ENCODE measurements at regions not wholly inside any gene's neighbourhood (a gene's known extent, or its start where the extent isn't known, plus 50 kb on each side); places are given as distances from the start of the nearest gene placed in this dataset.

DNA sequence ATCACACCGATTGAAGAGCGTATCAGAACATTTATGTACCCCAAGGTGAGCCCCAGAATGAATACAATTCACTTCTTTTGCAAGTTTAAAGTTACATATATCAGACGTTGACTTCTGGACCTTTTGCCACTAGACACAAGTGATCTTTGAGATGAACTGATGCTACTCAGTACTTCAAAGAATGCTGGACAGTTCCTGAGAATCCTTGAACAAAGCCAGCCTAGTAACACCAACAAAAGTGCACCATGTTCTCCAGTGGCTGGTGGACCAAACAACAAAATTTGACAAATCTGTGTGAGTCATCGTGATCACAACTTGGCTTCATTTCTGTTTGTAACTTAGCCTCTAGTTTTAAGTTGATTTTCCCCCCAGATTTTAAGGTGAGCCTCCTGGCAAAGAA, 355.7 kb downstream of the SOX2 start:
- DNase-seq (ENCODE audit: low spot score), result no peak

GRCh38 chr3:182078316-182078715, 366.6 kb downstream of the SOX2 start:
- DNase-seq (ENCODE audit: low spot score), result no peak

DNA sequence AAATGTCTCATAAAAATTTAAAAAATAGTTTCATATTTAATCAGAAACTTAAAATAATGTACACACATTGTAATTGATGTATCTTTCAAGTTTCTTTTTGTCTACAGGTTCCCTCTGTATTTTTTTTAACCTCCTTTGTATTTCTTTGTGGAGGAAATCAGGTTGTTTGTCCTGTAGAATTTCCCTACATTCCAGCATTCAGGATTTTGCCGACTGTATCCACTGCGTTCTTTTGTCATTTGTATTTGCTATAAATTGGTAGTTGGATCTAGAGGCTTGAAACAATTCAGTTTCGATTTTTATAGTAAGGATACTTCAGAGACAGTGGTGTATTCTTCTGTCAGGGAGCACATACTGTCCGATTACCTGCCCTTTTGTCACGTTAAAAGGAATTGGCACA, 367.2 kb downstream of the SOX2 start:
- no peak for DNase-seq (ENCODE audit: low spot score)

DNA sequence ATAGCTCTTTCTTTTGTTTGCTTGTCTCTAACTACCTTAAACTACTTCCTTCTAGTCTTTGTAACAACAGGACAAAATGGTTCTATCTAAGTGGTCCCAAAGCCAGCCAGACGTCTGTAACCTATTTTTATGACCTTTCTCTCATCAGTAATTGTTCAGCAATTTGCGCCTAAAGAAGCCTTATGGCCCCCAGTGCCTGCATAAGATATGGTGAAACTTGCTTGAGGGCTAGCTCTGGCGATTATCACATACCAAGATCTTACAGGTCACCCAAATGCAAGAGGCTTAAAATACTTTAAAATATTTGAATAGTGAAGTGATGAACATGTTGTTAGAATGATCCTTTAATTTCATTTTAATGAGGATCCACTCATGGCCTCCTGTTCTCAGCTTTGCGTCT, 369.4 kb downstream of the SOX2 start:
- DNase-seq (ENCODE audit: low spot score), result no peak

DNA sequence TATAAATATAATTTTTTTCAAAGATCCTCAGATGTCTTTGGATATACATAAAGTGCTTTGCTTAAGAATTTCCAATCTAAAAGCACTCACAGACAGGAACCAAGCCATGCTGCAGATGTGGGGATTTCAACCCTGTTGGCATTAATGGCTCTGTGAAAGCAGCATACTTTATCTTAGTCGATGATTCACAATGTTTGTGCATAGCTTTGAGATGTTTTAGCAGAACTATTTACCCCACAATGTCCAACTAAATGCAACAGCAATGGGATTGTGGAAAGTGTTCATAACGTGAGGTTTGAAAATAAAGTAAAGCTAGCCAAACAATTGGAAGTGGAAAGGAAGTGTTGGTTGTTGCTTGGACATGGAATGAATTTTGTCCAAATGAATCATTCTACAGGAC, 371.4 kb downstream of the SOX2 start:
- DNase-seq (ENCODE audit: low spot score), result peak; percentile 46

GRCh38 chr3:182092662-182093262, 381.0 kb downstream of the SOX2 start:
- no peak for DNase-seq (ENCODE audit: low spot score)

GRCh38 chr3:182094321-182094720, 382.6 kb downstream of the SOX2 start:
- DNase-seq (ENCODE audit: low spot score), result no peak

- DNase-seq (ENCODE audit: low spot score), result no peak
Measured at GRCh38 chr3:182104881-182105280, 393.2 kb downstream of the SOX2 start.

- DNase-seq (ENCODE audit: low spot score), result peak; percentile 27
Measured at GRCh38 chr3:182105875-182106274, 394.1 kb downstream of the SOX2 start.

DNA sequence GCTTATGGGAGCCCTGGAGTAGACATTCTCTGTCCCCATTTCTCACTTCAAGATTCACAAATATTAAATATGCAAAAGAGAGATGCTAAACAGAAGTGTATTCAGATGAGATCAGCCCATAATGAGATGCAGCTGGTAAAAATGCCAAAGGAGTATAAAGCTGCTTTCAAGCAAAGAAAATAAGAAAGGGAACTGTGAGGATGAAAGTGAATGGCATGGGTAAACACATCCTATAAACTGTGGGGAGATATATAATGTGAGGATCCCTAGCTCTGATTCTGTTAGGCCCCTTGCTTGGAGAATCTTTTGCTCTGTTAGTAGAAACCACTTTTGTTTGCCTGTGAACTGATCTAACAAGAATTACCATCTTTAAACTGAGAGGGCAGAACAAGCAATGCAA, 396.6 kb downstream of the SOX2 start:
- DNase-seq (ENCODE audit: low spot score), result no peak

- DNase-seq (ENCODE audit: low spot score), result no peak
Measured at GRCh38 chr3:182111967-182112366, 400.2 kb downstream of the SOX2 start.

DNA sequence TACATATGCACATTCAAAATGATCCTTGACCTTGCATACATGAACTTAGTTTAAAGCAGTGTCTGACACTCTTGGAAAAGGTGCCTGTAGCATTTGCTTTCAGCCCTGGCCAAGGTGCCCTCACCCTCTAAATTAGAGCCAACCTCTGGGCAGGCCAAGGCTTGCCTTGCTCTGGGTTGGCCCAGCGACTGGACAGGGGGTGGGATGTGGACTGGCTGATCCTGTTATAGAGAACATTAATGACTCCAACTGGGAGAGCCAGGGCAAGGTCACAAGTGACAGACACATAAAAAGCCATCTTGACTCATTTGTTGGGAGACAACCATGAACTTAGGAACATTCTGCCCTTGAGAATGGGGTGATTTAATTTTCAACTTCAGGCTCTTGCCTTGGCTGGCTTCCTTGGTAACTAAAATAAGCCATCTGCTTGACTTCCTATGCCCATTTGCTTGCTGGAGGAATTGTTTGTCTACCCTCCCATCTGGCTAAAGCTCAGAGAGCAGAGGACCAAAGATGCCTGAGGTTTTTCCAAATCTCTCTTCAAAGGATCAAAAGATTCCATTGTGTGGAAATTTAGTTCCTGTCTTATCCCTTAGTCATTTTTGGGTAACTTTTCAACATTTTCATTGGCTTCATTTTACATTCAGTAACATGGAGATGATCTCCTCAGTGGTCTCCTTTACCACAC, 403.7 kb downstream of the SOX2 start:
- no peak for DNase-seq (ENCODE audit: low spot score)

DNA sequence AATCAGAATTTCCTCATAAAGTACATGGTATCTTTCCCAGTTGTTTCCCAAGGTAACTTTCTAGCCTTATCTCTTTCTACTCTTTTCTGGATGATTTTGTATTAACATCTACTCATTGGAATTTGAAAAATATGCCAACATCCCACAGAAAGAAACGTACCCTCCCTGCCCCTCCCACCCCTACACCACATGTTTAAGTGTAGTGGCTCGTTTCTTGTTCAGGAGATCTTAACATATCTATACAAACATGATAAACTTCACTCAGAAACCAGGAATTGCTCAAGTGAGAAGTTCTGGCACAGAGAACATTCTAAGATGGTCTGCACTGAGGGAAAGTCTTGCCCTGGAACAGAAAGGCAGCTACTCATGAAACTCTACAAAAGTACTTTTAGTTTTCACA, 404.7 kb downstream of the SOX2 start:
- no peak for DNase-seq (ENCODE audit: low spot score)

DNA sequence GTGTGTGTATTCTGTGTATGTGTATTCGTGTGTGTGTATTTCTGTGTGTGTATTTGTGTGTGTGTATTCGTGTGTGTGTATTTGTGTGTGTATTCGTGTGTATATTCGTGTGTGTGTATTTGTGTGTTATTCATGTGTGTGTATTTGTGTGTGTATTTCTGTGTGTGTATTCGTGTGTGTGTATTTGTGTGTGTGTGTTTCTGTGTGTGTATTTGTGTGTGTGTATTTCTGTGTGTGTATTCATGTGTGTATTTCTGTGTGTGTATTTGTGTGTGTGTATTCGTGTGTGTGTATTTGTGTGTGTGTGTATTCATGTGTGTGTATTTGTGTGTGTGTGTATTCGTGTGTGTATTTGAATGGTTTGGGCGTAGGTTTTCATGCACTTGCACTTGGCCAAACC, 405.4 kb downstream of the SOX2 start:
- DNase-seq (ENCODE audit: low spot score), result no peak

DNA sequence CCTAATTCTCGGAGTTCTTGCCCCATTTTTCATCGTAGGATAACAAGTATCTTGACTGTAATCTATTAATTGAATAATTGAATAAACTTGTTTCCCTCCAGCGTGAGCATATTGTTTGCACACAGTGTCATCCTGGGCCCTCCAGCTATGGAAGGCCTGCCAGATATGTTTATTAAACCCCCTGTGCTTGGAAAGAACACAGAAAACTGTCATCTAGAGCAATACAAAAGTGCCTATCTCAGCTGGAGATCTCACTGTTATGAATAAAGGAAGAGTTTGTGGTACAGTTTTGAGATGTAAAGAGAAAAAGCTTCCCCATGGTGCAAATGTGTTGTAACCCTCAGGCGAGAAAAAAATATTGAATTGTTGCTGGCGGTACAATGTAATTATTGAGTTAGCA, 405.9 kb downstream of the SOX2 start:
- DNase-seq (ENCODE audit: low spot score), result no peak

- peak; percentile 89 for DNase-seq (ENCODE audit: low spot score)
Measured at GRCh38 chr3:182118066-182118465, 406.3 kb downstream of the SOX2 start.

- DNase-seq (ENCODE audit: low spot score), result no peak
Measured at GRCh38 chr3:182121401-182121800, 409.7 kb downstream of the SOX2 start.

DNA sequence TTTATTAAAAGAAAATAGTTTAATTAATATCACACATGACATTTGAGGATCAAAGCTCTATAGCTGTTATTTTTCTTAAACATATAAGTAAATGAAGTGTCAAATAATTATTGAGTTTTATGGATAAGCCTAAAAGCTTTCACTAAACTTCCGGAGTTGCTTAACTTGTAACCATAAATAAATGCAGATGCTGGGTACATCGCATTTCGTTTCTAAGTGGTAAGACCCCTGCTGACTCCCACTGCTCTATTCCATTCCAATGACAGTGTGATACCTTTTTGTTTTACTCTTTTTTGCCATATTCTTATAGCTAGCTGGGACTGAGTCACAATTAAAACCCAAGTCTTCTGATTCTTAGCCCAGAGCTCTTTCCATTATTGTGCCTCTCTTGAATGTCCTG, 411.1 kb downstream of the SOX2 start:
- DNase-seq (ENCODE audit: low spot score), result no peak

GRCh38 chr3:182124187-182124586, 412.5 kb downstream of the SOX2 start:
- no peak for DNase-seq (ENCODE audit: low spot score)

DNA sequence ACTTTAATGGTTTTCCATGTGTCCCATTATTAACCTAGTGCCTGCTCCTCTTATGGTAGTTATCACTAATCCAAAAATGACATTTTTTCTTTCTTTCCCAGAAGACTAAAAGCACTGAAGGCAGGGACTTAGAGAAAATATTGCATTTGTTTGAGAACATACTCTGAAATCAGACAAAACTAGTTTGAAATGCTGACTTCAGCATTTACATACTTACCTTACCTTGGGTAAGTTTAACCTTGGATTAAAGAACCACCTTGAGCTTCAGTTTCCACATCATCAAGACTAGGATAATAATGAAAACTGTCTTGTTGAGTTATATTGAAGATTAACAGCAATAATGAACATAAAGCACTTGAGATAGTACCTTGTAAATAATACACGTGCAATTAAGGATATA, 413.0 kb downstream of the SOX2 start:
- DNase-seq (ENCODE audit: low spot score), result no peak

DNA sequence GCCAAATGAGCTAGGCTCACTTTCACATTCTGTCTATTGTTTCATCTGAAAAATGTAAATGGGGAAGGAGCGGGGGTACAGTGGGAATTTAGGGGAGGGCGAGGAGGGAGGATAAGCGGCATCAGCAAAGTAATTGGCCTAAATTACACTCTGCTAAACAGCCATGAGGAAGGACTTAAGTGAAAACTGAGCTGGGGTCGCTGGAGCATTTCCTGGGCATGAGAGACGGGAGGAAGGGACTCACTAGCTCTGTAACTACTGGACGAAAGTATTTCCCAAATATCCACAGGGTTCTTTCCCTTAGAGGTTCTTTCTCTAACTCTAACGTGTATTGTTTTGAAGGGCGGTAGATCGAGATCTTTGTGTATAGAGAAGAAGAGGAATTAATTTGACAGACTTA, 418.0 kb downstream of the SOX2 start:
- DNase-seq (ENCODE audit: low spot score), result no peak

GRCh38 chr3:182133752-182134151, 422.0 kb downstream of the SOX2 start:
- no peak for DNase-seq (ENCODE audit: low spot score)

GRCh38 chr3:182135056-182135455, 423.3 kb downstream of the SOX2 start:
- DNase-seq (ENCODE audit: low spot score), result no peak

Measured in H4 (cell line).